Stimulated activated CD4-positive, alpha-beta T cell treated with anti-CD3 and anti-CD28 coated beads, Interleukin-4, amount 100 ng/mL, for 1 hour (primary cell): ENCODE measurements at regions not wholly inside any gene's neighbourhood (a gene's known extent, or its start where the extent isn't known, plus 50 kb on each side); places are given as distances from the start of the nearest gene placed in this dataset.

ENCODE experiments used
- DNase-seq: peaks from one replicate; pipeline ENCODE4 v3.0.0-alpha.2; 2020

DNA sequence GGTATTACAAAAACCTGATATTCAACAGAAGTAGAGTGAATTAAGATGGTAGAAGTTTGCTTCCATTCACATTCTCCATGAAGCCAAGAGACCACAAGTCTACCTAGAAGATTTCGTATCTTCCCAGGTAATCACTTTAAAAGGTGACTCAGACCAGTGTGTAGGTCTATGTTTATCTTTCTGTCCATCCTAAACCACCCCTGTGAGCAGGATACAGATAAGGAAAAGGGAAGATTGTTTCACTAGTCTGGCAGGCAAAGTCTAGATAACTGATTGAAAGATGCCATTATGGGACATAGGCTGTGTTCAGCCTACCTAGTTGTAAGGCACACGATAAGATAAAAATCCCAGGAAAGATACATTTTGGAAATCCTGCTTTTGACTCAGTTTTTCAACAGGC, 244.3 kb upstream of the NWD2 start:
- DNase-seq, result no peak

DNA sequence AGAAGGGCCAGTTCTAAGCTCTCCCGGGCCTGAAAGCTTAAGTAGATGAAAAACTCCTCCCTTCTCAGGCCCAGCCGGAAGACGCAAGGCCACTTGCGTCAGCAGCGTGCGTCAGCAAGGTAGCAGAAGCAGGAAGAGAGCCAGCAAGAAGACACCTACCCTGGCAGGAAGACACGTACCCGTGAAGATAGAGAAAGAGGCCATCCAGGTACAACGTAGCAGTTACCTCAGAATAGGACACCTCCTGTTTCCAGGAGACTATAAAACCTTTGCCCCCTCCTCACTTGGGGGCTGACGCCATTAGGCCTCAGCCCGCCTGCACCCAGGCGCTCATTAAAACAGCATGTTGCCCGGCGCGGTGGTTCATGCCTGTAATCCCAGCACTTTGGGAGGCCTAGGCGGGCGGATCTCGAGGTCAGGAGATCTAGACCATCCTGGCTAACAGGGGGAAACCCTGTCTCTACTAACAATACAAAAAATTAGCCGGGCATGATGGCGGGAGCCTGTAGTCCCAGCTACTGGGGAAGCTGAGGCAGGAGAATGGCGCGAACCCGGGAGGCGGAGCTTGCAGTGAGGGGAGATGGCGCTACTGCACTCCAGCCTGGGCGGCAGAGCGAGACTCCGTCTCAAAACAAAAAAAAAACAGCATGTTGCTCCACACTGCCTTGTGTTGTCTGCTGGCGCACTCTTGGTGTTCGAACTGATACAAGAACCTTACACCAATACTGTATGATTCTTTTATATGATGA, 242.7 kb upstream of the NWD2 start:
- DNase-seq, result no peak

DNA sequence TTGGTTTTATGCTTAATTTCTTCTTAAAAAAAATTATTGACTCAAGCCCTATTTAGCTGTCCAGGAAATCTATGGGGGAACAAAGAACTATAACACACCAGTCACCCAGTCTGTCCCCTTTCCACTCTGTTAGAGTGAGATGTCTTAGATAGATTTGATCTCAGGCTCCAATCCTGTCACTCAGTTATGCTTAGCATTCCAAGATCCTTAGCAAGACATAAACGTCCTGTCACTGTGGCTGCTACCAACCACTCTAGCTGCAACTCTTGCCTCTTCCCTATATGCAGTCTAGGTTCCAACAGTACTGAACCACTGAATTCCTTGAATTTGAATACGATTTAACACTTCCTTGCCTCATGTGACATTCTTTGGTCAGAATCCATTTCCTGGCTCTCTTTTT, 241.9 kb upstream of the NWD2 start:
- no peak for DNase-seq

DNA sequence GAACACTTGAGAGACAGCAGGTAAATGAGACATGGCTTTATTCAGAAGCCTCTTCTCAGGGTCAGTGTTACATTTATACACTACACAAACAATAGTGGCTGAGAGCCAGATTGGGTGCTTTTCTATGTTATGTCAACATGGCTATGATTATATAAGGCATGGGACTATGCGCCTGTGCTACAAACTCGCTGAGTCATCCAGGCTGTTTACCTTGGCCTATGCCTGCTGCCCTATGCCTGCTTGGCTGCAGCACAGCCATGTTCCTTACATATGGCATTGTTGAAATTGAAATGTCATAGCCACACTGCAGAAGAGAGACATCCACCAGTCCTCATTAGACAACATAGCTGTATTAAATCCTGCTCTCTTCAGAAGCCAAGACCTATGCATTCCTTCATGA, 236.3 kb upstream of the NWD2 start:
- no peak for DNase-seq

DNA sequence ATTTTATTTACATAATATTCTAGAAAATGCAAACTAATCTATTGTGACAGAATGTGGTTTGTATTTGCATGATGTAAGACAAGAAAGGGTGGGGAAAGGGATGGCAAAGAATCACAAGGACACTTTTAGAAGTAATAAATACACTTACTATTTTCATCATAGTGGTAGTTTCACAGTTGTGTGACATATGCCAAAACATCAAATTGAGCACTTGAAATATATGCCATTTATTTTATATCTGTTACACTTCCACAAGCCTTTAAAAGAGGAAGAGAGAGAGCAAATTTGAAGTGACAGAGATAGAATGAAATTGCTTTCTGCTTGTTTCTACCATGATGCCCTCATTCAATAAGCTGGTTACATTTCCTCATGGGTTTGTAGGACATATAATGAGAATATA, 230.0 kb upstream of the NWD2 start:
- DNase-seq, result no peak

DNA sequence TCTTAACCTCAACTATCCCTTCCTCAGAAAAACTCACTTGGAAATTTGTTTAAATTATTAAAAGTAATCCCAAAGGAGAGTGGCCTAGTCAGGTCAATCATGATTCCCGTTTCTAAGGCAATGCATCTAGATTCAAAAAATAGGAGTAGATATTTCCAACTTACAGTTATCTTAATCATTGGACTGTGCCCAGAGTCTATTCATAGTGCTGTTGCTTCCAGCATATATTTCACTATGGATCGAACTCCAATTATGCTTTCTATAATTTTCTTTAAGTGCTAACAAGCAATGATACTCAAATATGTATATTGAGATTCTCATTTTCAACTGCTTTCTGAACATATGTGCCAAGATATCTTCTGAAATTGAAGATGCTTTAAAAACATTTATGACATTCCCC, 229.2 kb upstream of the NWD2 start:
- no peak for DNase-seq

DNA sequence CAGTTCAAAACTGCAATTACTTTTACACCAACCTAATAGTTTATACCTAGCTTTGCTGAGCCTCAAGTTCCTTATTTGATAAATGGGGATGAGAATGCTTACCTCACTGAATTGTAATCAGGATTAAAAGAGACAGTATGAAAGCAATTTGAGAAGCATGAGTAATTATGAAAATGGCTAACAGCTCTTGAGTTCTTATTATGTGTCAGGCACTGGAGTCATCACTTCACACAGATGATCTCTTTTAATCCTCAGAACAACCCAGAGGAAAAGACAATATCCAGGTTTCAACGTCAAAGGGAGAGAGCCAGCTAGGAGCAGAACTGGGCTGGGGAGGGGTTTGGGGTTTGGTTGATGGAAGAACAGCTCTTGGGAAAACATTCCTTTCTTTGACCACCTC, 221.0 kb upstream of the NWD2 start:
- DNase-seq, result no peak

DNA sequence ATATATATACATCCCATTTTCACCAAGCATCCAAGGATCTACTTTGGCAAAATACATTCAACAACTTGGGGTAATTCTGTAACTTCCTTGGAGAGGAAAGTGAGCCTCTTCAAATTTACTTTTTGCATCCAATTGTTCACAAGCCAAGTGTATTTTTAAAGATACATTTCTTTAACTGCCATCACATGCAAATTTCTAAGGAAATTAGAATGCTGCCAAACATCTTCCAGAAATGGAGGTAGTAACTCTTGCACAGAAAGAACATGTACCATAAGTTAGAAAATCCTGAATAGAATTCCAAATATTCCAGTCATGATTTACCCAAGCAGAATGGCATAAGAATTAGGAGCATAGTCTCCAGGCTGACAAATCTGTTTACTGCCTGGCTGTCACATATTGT, 220.5 kb upstream of the NWD2 start:
- no peak for DNase-seq

DNA sequence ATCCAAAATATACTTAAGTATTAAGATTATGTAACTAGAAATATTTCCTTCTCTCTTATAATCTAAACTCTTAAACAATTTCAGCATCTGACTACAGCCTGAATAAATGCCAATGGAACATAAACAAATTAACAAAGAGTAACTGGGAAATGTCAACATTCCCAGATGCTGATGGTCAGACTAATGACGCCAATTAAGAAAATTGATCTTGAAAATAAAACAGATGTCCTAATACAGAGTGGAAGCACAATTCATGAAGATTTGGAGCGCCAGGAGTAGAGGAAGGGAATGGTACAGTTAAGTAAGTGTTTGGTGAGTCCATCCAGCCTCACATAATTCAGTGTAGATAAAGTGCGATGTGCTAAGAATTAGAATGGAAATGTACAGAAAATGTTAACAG, 203.7 kb upstream of the NWD2 start:
- DNase-seq, result no peak

DNA sequence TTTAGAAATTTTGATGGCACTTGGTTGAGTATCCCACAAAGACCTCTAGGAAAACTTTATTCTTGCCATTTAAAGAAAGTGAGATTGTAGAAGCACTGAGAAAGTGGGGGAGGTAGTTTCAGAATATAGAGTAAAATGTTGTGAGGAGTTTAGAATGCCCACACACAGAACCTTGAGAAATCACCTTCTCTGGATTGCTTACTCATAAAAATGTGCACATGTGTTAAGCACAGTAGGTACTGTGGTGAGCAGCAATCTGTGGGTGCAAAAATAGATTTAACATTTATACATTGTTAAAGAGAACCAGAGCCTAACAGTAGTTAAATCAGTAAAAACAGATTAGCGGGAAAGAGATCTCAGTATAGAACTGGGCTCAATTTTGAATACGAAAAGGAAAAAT, 201.2 kb upstream of the NWD2 start:
- DNase-seq, result no peak

DNA sequence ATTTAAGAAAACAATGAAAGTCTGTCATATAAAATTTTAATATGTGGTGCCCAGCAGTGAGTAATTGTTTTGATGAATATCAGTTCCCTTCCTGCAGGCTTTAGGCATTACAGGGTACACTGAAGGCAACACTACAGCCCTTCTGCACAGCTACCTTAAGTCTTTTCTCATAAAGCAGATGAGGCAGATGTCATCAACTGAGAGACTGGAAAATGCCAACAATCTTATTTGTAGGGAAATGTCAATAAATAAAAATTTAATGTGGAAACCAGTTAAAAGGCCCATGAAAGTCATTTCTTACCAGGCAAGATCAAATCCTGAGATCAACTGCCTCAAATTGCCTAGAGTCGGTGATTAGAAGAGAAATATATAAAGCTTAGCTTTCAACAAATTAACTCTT, 193.4 kb upstream of the NWD2 start:
- no peak for DNase-seq

DNA sequence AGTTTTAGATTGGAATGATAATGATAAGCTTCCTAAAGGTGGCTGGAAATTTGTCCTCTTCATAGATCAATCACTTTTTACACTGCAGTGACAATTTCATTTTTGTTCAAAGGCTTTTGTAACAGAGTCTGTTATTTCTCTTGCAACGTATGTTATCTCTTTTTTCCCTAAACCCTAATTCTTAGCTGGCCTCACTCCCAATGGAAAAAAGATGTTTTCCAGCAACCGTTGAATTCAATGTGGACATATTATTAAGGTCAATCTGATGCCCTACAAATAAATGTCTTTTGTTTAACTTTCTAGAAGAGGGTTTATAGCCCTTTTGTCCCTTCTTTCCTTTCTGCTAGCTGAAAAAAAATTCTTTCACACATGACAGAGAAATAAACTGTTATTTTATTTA, 192.7 kb upstream of the NWD2 start:
- no peak for DNase-seq

DNA sequence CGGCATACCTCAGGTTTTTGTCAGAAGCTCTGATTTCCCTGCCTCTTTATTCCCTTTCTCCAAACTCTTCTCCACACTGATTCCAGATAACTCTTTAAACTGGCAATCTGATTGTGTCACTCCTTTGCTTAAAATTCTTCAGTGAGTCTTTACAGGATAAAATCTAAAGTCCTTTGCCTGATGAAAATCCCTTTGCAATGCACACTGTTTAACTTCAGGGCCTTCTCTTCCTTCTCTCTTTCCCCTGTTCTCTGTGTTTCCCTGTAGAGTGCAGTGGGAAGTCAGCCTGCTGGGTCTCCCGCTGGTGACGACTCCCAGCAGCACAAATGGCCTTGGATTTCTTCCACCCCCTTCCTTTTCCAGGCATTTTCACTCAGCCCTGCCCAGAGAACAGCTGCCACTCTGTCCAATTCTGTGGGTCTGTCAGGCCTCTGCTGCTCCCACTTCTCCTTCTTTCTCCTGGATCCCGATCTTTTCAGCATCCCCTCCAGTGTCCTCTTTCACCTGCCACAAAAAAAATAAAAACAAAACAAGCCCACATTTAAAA, 189.9 kb upstream of the NWD2 start:
- DNase-seq, result no peak

DNA sequence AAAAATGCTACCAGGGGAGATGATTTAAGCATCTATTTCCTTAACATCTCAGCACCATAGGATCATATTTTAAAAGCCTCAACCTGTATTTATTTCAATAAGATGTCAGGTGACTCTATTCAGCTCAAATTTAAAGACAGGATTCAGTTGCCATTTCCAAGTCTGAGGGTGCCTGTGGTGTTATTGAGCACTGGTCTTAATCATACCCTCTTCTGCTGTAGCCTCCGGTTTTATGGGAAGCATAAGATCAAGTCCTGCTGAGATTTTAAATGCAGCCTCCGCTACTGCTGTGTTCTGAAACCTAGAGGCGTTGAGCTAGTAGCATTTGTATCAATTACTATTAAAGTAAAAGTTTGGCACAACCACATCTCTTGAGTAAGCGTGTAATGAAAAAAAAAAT, 185.7 kb upstream of the NWD2 start:
- no peak for DNase-seq

DNA sequence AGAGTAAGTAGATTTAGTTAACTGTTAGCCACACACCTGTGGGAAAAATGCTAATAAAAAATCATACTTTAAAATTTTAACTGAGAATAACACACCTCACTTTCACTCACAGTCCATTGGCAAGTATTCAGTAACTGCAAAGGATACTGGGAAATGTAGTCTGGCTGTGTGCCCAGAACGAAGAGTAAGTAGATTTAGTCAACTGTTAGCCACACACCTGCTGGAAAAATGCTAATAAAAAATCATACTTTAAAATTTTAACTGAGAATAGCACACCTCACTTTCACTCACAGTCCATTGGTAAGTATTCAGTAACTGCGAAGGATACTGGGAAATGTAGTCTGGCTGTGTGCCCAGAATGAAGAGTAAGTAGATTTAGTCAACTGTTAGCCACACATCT, 178.4 kb upstream of the NWD2 start:
- DNase-seq, result no peak

DNA sequence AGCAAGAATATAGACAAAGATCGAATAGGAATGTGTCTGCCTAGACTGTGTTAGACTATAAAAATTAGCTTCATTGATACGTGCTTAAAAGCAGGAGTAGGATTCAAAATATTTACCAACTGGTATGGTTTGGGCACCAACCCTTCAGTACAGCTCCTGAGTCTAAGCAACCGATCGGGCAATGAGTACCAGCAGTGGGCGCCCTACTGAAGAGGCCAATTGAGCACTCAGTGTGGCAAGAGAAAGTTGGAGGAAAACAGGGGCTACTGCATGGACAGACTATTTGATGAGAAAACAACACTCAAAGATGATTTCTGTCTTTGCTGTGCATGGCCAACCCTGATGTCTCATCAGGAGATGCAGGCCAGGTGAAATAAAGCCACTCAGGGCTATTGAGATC, 176.0 kb upstream of the NWD2 start:
- DNase-seq, result no peak

DNA sequence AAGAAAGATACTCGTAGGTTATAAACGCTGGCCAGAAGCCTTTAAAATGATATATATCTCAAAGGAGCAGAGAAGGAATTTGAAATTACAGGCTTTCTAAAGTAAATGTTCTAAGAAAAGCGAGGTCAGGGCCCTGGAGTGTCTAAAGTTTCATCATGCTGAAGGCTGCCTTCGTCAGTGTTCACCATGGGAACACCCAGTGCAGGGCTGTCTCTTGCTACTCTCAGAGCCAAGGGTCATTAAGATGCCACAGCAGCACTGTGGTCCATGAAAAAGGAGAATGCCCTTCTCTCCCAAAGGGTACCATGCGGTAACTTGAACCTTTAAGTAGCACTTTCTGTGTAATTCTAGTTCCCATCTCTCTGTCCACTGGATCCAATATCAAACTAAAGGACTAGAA, 174.5 kb upstream of the NWD2 start:
- no peak for DNase-seq

DNA sequence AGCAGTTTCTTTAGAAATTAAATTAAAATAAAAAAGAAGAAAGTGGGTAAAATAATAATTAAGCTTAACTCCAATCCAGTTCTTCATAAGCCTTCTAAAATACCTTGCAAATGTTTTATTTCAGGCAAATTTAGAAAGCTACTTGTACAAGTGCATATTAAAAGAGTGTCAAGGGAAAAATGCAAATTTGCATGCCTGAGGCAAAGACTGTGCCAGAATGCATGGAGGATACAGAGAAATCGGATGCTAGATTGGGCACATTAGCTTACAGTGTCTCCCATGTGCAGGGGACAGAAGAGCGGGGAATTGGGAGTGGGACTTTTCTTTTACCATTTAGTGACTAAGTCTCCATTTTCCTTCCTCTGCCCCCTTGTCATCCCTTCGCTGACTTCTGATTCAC, 173.0 kb upstream of the NWD2 start:
- no peak for DNase-seq

DNA sequence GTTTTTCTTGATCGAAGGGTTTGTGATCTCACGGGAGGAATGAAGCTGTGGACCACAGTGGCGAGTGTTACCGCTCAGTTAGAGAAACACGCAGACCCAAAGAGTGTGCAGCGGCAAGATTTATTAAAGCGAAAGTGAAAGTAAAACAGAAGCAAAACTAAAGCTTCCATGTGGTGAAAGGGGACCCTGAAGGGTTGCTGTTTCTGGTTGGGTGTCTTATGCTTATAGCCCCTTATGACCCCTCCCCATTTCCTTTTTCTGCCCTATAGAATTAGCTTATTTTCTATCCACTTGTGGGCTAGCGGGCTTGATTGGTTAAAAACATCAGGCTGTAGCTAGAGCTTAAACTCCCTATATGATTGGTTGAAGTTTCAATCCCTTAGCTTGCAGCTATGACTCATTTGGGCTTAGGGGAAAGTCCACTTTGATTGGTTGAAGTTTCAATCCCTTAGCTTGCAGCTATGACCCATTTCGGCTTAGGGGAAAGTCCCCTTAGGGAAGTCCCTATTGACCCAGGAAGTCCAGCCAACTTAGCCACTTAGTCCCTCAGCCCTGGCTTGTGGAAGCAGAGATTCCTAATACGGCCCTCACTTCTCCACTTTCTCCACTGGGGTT, 171.2 kb upstream of the NWD2 start:
- no peak for DNase-seq

DNA sequence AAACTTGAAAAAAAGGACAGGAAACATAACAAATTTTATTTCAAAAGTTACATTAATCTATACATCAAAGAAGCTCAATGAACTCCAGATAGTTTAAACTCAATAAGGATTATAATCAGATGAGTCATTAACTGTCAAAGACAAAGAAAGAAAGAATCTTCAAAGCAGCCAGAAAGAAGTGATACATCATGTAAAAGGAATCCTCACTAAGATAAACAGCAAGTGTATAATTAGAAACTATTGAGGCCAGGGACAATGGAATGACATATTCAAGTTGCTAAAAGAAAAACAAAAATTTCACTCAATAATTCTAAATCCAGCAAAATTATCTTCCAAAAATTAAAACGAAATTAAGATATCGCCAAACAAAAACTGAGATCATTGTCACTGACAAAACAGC, 161.6 kb upstream of the NWD2 start:
- no peak for DNase-seq

DNA sequence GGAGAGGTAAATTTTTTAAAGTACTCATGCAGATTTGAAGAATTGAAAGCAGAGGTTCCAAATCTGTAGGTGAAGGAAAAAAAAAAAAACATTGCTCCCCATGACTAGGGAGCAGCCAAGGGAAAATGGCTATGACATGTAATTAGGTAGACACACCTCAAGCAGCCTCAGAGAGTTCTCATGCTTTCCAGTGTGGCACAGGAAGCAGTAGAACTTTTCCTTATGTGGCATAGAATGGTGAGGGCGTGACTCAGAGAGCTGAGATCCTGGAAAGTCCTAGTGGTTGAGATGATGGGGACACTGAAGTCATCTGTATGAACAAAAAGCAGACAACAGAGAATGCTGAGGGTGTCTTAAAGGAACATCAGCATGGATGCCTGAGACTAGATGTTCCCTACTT, 148.6 kb upstream of the NWD2 start:
- no peak for DNase-seq

DNA sequence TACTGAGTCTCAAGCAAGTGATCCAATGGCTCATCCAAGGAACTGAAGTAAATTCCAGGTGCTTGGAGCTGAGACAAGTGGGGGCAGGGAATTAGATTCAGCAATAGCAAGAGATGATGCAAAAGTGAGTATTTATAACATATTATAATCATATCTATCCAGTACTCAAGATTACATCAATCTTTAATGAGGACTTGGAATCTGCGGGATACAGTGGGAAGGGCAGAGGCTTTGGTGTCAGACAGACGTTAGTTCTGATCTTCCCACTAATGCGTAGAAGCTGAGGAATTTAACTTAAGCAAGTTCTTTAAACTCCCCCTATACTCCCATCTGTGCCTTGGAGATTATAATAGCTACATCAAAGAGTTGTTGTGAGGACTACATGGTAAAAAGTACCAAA, 143.4 kb upstream of the NWD2 start:
- DNase-seq, result no peak

DNA sequence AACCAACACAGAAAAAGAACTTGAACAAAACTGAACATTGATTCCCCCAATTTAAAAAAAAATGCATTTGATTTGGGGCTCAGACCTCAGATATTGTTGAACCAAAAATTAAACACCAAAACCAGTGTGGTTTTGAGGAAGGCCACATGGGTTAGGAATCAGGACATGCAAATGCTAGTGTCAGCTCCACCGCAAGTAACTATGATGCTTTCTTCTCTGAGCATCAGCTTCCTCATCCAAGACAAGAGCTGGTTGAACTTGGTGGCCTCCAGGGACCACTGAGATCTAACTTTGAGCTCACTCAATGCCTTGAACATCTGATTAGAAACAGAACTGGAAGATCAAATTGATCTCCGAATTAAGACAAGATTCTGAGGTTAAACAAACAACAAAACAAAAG, 142.9 kb upstream of the NWD2 start:
- DNase-seq, result no peak

DNA sequence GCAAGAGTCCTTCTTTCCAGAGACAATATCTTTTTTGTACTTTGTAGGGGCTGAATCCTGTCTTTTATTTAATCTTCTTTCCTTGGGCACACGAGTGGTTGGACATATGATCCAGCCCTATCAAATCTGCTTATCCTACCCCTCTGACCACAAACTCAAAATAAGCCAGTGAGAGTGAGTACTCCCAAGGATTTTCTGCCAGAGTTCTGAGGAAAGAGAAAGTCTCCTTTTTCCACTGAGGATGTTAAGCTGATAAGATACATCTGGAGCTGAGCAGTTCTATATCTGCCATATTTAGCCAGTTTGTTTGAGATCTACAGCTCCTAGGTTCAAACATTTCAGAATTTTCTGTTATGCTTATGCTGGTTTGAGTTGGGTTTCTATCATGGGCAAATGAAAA, 134.8 kb upstream of the NWD2 start:
- DNase-seq, result no peak

DNA sequence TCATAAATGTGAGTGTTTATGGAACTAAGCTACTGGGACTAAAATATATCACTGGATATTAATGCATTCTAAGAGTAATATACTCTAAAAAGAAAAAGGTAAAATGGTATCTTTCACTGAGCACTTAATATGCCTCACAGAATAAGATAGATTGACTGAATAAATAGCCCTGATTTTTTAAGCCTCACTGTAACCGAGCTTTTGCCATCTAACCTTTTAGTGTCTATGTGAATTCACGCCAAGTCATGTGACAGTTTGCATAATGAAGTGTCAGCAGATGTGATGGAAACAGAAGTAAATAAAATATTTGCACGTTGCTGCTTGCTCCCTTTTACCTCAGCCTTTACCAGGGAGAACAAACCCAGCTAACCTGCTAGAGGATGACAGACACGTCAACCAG, 119.7 kb upstream of the NWD2 start:
- no peak for DNase-seq
